Peyer's patch (tissue), 4 donors: ENCODE measurements at regions not wholly inside any gene's neighbourhood (a gene's known extent, or its start where the extent isn't known, plus 50 kb on each side); places are given as distances from the start of the nearest gene placed in this dataset.

Source experiments
- CTCF ChIP-seq, 6 experiments: fragments of 450-650 bp in 4 of 6; fragments of 200-600 bp in 2 of 6; sonication (generic) in 1 of 6; IDR thresholded peaks; one replicate each; pipeline ENCODE4 v1.5.1; 2017 to 2019; ENCODE audit warnings: antibody characterized with exemption in 6 of 6, mild to moderate bottlenecking in 3 of 6, moderate library complexity in 1 of 6
- POLR2A ChIP-seq, 2 donors: fragments of 450-650 bp; IDR thresholded peaks; one replicate each; pipeline ENCODE4 v1.5.1; 2017; ENCODE audit warnings: antibody characterized with exemption in 2 of 2, mild to moderate bottlenecking in 2 of 2, moderate library complexity in 2 of 2

- TF ChIP-seq CTCF (IDR thresholded peaks at IDR 0.05), result no peak
- no peak for TF ChIP-seq POLR2A (IDR thresholded peaks at IDR 0.05)
Measured at GRCh38 chr10:128625926-128626325, 499.7 kb upstream of the MKI67 start.
